Left lobe of liver (tissue), 2 donors: ENCODE measurements at regions not wholly inside any gene's neighbourhood (a gene's known extent, or its start where the extent isn't known, plus 50 kb on each side); places are given as distances from the start of the nearest gene placed in this dataset.
"Not testable (repeated sequence)": the region's sequence is repeated elsewhere in the genome, so short reads cannot be mapped to it uniquely, and the experiment has no call there.

Experiments
- ATAC-seq: fragments of 200-7000 bp; cut with Tn5 transposase; one replicate; pipeline ENCODE4 v1.9.1; 2020; ENCODE audit warnings: mild to moderate bottlenecking, moderate library complexity
- DNase-seq: peaks from one replicate; pipeline ENCODE4 v3.0.0-alpha.2; 2020; ENCODE audit warnings: low spot score
- donor health status: DM: no; HTN: no; CAD: no; lungs with moderate emphysema.
- donor health status: DM: no; HTN: yes; CAD: no.

DNA sequence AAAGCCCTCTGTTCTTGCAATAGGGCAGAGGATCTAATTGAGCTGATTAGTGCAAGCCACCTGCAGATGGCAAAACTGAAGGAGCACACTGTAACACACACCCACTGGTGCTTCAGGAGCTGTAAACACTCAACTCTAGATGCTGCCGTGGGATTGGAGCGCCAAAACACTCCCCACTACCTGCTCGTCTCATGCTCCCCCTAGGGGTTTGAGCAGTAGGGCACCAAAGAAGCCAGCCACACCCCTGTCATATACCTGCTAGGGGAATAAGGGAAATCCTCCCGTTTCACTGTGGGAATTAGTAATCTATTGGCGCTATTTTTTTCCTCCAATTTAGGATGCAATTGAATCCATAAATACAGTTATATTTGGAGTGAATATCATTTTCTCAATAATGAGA lies 360.2 kb downstream of the GLUD2 start:
- DNase-seq, result no peak
- ATAC-seq, result no peak

DNA sequence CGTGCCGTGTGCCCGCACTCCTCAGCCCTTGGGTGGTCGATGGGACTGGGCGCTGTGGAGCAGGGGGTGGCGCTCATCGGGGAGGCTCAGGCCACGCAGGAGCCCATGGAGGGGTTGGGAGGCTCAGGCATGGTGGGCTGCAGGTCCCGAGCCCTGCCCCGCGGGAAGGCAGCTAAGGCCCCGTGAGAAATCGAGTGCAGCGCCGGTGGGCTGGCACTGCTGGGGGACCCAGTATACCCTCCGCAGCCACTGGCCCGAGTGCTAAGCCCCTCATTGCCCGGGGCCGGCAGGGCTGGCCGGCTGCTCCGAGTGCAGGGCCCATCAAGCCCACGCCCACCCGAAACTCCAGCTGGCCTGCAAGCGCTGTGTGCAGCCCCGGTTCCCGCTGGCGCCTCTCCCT lies 384.1 kb downstream of the GLUD2 start:
- not testable (repeated sequence) for ATAC-seq, DNase-seq

DNA sequence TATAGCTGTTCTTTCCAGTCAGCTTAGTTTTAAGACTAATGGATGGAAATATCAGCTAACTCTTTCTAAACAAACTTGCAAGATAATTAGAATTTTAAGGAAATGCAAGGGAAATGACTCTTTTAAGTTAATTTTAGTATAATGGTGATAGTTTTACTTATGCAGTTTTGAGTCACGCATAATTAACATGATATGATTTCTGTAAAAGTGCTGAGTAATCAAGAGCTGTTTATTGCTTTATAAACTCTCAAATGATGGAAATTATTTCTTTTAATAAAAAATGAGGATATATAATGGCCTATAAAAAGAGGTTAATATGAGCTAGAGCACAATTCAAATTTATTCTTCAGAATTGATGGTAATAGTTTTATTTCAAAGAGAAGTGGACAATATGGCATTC lies 385.9 kb downstream of the GLUD2 start:
- ATAC-seq, result no peak
- DNase-seq, result no peak

DNA sequence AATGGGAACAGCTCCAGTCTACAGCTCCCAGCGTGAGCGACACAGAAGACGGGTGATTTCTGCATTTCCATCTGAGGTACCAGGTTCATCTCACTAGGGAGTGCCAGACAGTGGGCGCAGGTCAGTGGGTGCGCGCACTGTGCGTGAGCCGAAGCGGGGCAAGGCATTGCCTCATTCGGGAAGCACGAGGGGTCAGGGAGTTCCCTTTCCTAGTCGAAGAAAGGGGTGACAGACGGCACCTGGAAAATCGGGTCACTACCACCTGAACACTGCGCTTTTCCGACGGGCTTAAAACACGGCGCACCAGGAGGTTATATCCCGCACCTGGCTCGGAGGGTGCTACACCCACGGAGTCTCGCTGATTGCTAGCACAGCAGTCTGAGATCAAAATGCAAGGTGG lies 390.3 kb downstream of the GLUD2 start:
- DNase-seq, ATAC-seq: not testable (repeated sequence)

DNA sequence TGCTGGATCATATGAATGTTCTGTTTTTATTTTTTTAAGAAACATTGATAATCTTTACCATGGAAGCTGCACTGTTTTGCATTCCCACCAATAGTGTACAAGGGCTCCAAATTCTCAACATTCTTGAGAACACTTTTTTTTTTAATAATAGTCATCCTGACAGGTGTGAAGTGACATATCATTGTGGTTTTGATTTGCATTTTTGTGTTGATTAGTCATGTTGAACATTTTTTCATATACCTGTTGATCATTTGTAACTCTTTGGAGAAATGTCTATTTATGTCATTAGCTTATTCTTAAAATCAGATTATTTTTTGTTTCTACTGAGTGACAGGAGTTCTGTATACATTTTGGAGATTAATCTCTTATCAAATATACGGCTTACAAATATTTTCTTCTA lies 408.5 kb downstream of the GLUD2 start:
- no peak for DNase-seq
- ATAC-seq, result no peak

DNA sequence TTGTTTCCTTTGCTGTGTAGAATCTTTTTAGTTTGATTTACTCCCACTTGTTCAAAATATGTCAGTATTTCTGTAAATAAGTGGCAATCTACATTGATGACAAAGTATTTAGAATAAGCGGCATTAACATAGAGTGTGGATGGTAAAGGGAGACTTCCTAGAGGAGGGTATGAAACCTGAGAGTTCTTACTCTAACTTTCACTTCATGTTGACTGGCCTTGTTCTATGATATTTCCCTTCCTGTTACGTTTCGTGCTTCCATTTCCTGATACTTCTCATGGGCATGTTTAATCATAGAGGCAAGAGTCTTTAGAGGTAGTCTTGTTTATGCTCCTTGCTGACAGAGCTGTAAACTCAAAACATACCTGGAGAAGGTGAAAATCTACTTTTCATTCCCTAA lies 408.9 kb downstream of the GLUD2 start:
- no peak for DNase-seq

DNA sequence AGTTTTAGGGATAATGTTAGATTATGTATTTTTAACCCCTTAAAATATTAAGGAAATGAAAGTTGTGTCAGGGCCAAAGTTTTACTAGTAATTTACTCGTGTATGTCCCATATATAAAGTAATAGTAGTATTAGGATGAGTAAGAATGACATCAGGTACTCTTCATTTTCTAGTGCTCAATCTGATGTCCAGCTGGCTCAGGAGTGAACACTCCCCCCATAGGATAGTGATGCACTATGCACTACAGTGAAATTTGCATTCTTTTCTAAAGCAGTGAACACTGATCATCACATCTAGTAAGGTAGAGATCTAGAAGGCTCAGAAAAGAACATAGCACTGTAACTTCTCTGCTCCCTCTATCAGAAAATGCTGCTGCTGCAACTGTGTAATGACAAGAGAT lies 409.7 kb downstream of the GLUD2 start:
- ATAC-seq, result no peak
- DNase-seq, result no peak

More for the DNA sequence above, 408.9 kb downstream of the GLUD2 start:
- no peak for ATAC-seq

DNA sequence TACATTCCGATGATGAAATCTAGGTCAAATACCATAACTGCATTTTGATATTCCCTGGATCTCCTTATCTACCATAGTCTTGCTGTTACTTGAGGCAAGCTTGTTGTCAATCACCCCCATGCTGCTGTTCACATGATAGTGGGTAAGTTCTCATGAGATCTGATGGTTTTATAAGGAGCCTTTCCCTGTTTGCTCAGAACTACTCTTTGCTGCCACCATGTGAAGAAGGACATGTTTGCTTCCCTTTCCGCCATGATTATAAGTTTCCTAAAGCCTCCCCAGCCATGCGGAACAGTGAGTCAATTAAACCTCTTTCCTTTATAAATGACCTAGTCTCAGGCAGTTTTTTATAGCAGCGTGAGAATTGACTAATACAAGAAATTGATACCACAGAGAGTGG lies 432.0 kb downstream of the GLUD2 start:
- DNase-seq (no peak), ATAC-seq (no peak)

DNA sequence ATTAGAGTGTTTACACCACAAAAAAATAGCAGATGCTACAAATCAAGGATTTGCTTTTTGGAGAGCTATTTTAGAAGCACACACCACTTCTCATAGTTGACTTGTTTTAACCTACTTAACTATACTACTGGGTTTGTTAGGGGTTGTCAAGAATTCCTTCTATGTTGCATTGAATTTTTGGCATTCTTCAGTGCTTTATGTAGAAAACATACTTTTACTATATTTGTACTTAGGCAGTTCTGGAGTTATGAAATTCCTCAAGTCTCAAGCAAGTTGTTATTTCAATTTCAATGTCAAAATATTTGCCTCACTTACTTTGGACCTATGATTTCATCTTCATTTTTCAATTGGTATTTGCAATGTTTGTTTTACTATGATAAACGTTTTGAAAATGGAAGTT lies 449.6 kb downstream of the GLUD2 start:
- DNase-seq (no peak), ATAC-seq (no peak)

DNA sequence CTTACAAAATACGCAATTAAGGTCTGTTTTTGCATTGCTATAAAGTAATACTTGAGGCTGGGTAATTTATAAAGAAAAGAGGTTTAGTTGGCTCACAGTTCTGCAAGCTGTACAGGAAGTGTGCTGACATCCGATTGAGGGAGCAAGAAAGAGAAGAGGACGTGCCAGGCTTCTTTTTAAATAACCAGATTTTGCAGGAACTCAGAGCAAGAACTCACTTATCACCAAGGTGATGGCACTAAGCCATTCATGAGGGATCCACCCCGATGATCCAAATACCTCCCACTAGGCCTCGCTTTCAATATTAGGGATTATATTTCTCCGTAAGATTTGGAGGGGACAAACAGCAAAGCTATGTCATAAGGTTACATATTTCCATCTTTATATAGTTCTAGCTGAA lies 456.7 kb downstream of the GLUD2 start:
- ATAC-seq (no peak), DNase-seq (no peak)

DNA sequence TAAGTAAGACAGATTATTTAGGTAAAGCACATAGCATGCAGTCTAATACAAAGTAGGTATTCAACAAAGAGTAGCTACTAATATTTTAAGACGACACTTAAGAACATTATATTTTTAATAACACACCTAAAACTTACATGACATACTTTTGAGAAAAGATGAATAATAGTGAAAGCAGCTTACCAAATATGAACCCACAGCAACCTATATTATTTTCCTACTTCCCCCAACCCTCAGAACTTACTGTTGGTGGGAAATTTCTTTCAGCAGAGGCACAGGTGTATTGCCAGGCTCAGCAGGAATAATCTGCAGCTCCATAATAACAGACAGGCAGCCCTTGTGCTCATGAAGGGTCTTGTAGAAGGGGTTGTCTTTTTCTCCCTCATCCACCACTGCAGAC lies 498.9 kb downstream of the GLUD2 start:
- DNase-seq, result no peak
- no peak for ATAC-seq

DNA sequence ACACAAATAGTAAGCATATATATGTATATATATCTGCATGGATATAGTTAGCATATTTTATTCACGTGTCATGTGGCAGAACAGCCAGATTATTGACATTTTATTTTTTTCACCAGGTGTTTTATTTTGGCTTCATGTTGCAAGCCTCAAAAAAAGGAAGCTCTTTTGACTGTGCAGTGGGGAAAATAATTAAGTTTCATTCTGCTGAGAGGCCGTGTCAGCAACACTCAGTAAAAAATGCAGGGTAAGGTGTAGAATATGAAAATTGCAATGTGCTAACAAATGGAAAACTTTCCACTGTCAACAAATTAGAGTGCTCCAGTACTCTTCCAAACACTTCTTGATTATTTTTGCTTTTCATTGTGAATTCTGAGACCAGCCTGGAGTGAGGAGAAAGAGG lies 511.5 kb downstream of the GLUD2 start:
- ATAC-seq (no peak), DNase-seq (no peak)

DNA sequence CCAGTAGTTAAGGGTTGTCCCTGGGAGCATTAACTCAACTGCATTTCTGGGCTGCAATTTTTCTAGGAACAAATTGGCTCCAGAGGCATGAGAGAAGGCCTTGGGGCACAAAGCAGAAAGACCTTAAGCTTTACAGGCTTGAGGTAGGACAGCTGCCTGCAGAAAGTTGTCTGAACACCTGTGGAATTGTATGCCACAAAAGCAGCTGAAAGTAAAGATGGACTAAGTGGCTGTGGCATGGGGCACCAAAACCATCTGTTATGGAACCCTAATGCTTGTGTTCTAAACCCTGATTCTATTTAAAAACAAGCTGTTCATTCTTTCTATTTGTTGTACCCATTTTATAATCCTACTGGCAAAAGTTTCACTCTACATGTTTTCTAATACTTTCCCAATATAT lies 515.2 kb downstream of the GLUD2 start:
- ATAC-seq (no peak), DNase-seq (no peak)

DNA sequence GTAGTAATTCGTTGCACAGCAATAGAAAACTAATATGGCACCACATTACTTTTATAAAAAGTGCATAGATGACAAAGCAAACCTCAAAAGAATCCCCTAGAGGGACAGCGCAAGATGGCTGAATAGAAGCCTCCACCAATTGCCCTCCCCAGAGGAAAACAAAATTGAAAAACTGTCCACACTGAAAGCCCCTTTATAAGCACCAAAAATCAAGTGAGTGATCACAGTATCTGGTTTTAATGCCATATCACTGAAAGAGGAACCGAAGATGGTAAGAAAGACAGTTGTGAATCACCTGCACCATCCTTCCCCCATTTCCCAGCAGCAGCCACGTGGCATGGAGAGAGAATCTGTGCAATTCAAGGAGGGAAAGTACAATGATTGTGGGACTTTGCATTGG lies 522.2 kb downstream of the GLUD2 start:
- no peak for DNase-seq
- no peak for ATAC-seq

DNA sequence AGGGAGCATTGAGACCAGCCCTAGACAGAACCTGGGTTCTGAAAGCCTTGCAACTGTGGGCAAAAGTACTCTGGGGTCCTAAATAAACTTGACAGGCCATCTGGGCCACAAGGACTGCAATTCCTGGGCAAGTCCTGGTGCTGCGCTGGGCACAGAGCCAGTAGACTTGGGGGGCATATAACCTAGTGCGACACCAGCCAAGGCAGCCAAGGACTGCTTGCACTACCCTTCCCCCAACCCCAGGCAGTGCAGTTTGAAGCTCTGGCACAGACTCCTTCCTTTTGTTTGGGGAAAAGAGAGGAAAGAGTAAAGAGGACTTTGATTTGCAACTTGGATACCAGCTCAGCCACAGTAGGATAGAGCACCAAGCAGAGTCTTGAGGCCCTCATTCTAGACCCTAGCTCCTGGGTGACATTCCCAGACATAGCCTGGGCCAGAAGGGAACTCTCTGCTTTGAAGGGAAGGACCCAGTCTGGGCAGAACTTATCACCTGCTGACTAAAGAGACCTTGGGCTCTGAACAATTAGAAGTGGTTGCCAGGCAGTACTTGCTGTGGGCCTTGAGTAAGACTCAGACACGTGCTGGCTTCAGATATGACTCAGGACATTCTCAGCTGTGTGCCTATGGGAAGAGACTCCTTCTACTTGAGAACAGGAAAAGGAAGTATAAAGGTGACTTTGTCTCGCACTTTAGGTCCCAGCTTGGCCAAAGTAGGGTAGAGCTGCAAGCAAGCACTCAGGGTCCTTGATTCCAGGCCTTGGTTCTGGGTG lies 522.8 kb downstream of the GLUD2 start:
- ATAC-seq, result no peak

DNA sequence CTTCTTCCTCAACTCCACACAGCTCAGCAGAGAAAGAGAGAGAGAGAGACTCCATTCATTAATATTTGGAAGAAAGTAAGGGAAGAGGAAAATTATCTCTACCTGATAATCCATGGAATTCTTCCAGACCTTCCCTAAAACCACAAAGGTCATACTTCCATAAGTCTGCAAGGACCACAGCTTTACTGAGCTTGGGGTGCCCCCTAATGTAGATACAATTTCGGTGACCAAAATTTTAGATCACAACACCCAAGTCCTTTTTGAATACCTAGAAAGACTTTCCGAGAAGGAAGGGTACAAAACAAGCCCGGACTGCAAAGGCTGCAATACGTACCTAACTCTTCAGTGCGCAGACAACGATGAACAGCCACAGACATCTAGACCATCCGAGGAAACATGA lies 523.9 kb downstream of the GLUD2 start:
- no peak for ATAC-seq
- DNase-seq, result no peak

More for the DNA sequence above, 522.8 kb downstream of the GLUD2 start:
- DNase-seq, result no peak

DNA sequence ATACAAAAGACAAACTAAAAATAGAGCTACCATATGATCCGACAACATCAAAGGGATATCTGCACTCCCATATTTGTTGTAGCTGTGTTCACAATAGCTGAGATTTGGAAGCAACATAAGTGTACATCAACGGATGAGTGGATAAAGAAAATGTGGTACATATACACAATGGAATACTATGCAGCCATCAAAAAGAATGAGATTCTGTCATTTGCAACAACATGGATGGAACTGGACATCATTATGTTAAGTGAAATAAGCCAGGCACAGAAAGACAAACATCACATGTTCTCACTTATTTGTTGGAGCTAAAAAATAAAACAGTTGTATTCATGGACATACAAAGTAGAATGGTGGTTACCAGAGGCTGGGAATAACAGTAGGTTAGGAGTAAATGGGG lies 527.0 kb downstream of the GLUD2 start:
- ATAC-seq, DNase-seq: not testable (repeated sequence)

DNA sequence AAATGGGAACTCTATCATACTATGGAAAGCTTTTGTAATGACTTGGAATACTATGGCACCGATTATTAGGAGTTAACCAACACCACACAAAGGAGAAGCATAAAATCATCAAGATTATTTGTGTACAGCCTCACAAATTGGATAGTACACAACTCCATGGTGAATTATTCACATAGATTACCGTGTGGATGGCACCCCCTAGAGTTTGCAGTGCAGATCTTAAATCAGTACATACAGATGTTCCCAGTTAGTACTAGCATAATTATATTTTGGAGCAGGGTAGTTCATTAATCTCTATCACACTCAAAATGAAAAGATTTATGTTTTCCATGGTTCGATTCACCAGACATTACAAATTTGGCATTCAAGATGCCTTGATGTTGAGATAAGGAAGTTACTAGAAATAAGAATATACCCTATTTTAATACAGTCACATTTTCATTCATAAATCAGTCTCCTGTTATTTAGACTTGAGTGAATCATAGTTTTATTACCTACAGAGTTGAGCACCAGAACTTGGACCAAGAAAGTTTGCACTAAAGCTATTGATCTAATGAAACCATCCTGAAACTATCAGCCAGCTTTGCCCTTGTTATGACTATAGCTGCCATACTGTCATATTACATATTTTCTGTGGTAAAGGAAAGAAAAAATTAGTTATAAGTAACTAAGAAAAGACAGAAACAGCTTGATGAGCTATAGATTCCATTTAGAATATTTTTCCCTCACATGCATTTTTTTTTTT lies 531.8 kb downstream of the GLUD2 start:
- ATAC-seq (peak; percentile 65), DNase-seq (no peak)

DNA sequence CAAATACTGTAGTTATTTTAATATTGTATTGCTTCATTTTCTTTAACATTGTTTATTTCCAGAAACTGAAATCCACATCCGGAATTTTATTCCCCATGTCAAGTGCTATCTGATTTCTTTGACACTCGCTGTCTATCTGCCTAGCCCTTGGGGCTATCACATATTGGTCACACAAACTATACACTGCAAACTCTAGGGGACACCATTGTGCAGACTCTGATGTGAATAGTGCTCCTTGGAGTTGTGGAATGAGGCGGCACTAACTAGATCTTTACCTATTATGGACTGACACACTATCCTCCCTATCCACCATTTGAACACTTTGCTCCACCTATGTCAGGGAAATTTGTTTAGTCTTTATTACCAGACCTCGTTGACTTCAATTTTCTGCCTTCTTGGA lies 534.5 kb downstream of the GLUD2 start:
- ATAC-seq, result no peak

DNA sequence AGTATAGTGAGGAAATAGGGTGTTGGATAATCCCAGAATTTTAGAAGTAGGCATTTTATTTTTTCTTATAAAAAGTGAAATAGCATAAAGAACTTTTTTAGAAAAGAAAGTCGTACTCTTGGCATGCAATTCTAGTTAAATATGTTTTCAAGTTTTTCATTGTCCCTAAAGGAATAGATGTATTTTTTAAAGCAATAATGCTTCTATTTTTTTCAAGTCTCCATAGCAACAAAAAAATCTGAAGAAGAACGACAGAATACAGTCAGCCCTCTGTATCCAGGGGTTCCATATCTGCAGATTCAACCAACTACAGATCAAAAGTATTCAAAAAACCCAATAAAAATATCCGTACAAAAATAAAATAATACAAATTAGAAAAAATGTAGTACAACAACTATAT lies 538.2 kb downstream of the GLUD2 start:
- no peak for ATAC-seq
- DNase-seq, result no peak

More for the DNA sequence above, 534.5 kb downstream of the GLUD2 start:
- DNase-seq, result no peak

DNA sequence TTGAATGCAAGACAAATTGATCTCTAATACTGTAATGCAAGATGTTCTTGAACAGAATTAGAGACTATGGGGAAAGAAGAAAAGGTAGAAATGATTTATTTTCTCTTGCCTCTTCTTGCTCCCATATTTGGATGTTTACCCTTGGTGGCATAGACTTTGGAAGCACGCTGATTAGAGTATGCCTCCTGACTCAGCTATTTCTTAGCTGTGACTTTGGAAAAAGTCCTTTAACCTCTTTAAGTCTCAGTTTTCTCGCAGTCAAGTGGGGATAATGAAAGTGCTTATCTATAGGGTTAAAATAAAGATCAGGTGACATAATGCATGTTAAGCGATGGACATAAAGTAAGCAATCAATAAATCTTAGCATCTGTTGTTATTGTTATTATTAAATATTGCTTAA lies 545.5 kb downstream of the GLUD2 start:
- no peak for DNase-seq
- ATAC-seq, result no peak

DNA sequence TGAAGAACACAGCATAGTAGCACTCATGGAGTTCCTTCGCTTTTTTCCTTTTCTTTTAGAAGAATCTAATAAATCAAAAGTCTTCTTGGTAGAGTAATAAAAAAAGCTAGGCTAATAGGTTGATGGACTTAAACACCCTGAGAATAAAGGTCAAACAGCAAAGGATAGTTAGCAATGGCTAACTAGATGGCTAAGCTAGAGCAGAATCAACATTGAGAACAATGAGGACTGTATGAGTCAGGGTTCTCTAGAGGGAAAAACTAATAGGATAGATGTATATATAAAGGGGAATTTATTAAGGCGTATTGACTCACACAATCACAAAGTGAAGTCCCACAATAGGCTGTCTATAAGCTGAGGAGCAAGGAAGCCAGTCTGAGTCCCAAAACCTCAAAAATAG lies 550.9 kb downstream of the GLUD2 start:
- no peak for DNase-seq
- no peak for ATAC-seq

DNA sequence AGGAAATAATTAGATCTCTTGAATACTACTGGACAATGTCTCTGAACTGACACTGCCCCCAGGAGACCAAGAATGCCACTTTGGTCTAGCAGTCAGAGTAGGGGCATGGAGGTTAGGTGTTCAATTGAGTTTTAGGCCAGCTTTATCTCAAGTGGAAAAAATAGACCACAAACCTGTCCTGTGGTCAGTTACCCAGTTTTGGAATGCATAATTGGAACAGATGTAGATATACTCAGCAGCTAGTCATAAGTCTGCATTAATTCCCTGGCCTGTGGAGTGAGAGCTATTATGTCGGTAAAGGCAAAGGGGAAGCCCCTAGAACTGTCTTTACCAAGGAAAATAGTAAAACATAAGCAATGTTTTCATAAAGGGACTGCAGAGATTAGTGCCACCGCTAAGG lies 587.7 kb downstream of the GLUD2 start:
- no peak for DNase-seq
- ATAC-seq, result no peak
